ENCODE measurements at regions not wholly inside any gene's neighbourhood (a gene's known extent, or its start where the extent isn't known, plus 50 kb on each side); places are given as distances from the start of the nearest gene placed in this dataset.

GRCh38 chr2:42932271-42933151, 140.1 kb upstream of the HAAO start:
- no peak for DNase-seq (ENCODE audit: low read depth)

DNA sequence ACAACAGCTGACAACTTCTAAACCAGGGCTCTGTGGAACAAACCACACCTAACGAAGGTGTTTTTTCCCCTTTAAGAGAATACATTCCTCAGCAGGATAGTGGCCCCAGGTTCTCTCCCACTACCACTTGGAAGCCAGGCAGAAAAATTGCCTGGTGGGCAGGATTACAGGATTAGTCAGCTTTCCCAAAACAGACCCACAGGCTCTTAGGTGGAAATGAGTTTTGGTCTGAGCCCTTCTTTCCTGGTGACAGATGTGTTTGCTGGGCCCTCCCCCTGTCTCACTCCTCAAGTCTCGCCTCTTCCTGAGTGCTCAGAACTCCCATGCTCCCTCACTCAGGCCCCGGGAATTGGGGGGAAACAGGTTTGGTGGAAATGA, 139.4 kb upstream of the HAAO start:
- DNase-seq (ENCODE audit: low read depth), result no peak

GRCh38 chr2:42931146-42931817, 138.9 kb upstream of the HAAO start:
- no peak for DNase-seq (ENCODE audit: low read depth)

GRCh38 chr2:42930025-42930581, 137.7 kb upstream of the HAAO start:
- DNase-seq (ENCODE audit: low read depth), result no peak

GRCh38 chr2:42929546-42930024, 137.2 kb upstream of the HAAO start:
- DNase-seq (ENCODE audit: low read depth), result no peak

- DNase-seq (ENCODE audit: low read depth), result no peak
Measured at GRCh38 chr2:42928692-42929545, 136.5 kb upstream of the HAAO start.

DNA sequence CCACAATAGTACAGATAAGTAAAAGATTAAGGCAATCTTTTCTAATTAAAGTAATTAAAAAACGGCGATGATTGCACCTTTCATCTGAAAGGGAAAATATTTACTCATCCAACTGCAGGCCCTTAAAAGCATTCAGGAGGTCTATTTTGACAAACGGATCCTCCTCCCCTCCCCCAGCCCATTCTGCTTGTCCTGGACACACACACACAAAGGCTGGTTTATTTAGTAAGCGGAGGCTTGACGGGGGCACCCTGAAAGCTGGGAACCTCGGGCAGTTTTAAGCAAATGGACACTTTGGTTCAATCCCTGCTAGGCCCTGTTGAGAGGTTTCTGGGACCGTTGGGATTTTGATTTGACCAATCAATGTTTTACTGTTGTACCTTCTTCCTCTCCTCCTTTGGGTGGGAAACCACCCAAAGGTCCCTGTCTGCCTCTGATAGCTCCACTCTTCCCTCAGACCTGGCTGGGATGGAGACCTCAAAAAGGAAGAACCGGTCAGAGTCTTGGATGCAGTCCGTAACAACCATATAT, 135.8 kb upstream of the HAAO start:
- DNase-seq (ENCODE audit: low read depth), result no peak

DNA sequence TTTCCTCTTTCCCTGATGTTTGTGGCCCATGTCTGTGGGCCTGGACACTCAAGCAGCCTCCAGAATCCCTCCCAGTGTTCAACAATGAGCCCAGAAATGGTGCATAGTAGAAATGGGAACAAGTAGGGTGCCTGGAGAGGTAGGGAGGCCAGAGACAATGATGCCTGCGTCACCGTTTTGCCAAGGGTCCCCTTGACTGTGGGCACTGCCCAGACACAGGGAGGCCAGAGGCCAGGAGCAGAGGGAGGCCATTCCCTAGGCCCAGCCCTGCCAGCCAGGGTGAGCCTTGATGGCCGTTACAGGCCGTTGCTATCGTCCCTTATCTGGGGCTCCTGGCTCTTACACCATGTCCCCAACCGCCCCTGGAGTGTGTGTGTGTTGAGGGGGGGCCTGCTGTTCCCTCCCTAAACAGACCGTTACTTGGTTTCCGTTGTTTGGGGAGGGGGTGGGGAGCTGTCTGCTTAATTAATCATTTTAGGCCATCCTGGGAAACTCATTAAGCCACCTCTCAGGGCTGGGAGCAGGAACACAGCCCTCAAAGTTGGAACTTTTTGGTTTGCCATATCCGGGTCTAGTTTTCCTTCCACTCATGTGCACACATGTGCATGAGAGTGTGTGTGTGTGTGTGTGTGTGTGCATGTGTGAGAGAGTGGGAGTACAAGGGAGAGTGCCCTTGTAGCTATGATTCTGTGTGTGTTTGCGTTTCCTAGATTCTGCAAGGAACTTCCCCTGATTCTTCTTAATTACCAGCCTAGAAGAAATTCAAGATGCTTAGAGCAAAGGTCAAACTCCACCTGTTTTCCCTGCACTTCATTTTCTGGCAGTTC, 135.2 kb upstream of the HAAO start:
- no peak for DNase-seq (ENCODE audit: low read depth)

- DNase-seq (ENCODE audit: low read depth), result no peak
Measured at GRCh38 chr2:42926434-42927333, 134.3 kb upstream of the HAAO start.

DNA sequence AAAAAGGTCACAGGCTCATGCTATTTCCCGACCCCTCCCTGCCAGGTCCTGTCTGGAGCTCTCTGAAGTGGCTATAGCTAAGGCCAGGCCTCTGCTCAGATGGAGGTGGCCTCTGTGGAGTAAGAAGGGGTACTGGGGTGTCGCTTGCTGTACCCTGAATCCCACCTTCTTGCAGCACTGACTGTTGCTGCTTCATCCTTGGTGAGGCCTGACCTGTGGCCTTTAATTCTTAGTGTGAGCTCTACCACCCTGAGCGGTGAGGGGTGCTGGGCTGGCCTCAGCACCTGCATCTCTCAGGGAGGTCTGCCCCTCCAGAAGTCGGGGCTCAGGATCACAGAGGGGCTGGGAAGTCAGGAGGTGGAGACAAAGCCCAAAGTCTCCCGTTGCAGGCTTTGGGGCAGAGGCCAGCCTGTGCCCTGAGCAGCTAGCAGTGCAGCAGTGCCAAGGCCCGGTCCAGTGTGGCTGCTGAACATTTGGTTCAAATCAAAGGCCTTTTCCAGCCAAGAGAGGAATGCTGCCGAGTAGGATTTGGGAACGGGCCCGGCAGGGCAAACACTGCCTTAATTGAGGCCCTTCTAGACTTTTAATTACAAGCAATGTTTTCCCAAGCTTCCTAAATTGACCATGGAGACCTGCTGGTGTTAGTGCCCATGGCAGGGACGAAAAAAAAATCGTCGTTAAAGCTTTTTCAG, 133.5 kb upstream of the HAAO start:
- DNase-seq (ENCODE audit: low read depth), result no peak

DNA sequence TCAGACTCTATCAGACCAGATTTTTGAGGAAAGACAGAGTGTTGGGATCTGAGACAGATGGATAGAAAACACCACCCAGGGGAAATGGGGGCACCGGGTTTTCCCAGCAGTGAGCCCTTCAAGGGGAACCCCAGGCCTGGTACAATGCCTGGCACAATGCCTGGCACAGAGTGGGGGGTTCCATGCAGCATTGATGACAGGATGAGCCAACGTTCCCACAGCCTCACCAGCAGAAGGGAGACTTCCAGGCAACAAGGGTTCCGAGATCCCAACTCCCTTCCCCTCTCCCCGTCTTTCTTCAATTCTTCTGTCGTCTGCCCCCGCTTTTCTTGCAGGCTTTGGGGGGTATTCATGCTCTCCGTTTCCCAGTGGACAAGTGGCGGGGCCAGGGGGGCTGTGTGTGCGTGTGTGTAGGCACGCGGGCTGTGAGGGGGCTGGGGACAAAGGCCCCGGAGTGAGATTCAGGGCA, 132.1 kb upstream of the HAAO start:
- DNase-seq (ENCODE audit: low read depth), result no peak

GRCh38 chr2:42923580-42924417, 131.4 kb upstream of the HAAO start:
- DNase-seq (ENCODE audit: low read depth), result no peak

DNA sequence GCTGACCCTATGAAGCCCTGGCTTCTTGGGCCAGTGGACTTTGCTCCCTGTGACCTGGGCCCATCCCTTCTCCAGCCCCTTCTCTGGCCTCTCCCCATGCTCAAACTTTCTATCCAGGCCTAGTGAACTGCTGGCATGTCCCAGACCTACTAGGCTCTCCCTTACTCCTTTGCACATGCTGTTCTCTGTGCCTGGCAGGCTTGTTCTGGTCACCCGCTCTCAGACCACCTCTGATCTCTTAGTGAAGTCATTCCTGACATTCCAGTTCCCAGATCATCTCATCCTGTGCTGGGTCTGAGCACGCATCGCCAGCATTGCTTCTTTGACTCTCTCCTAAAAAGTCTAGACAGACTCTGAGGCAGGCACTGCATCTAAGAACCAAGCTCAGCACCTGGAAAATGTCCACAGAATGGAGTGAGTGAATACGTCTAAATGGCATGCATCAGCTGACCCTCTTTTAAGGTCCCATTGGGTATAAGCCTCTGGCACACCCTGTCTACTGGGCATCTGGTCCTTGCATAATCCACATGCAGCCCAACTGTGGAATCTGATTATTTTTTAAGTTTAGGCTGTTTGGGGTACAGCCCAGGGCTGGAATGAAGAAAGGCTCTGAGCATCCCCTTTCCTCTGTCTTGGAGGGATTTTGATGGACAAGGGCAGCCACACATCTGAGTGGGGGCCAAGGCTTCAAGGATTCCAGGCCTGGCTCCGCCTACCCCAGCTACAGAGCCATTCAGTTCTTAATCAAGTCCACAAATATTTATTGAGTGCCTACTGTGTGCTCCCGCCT, 130.6 kb upstream of the HAAO start:
- DNase-seq (ENCODE audit: low read depth), result no peak

DNA sequence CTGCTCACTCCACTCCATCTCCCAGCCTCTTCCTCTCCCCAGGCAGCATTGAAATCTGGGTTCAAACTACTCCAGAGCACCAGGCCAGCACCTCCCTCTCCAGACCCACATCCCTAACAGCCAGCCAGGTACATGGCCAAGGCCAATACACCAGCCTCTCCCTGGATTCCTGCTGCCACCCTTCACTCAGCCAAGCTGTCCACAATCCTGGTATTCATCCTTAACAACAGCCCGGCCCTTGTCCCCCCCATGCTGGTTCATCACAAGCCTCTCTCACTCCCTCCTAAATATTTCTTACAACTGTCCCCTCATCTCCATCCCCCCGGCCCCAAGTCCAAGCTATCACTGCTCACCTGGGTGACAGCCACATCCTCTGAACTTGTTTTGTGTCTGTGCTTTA, 129.9 kb upstream of the HAAO start:
- no peak for DNase-seq (ENCODE audit: low read depth)

DNA sequence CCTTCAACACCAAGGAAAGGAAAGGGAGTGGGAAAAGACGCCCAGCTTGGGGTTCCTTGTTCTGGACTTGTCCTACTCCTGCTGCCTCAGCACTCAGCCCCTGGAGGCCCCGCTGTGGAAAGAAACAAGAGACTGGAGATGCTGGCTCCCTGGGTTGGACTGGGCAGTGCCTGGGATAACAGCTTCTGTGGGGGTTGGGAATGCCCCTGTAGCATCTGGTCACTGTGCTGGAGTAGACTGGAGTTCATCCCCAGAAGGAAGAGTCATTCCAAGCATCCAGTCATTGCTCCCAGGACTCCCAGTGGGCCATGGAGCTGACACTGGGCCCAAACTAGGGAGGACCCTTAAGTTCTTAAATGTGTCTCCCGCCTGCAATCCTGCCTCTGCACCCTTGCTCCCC, 129.3 kb upstream of the HAAO start:
- DNase-seq (ENCODE audit: low read depth), result no peak

DNA sequence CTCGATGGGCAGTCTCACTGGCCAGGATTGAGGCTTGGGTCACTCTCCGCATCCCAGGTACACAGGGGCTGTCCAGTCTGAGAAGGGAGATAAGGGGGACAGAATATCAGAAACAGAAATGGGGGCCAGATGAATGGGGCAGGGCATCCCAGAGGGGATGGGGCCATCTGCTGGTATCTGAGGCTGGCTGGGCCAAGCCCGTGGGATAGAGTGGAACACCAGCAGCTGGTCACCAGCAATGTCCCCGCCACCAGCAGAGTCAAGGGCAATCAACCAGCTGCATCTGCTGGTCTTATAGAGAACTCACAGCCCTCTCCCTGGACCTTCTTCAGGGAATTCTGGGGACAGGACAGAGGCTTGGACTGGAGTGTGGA, 128.8 kb upstream of the HAAO start:
- no peak for DNase-seq (ENCODE audit: low read depth)

DNA sequence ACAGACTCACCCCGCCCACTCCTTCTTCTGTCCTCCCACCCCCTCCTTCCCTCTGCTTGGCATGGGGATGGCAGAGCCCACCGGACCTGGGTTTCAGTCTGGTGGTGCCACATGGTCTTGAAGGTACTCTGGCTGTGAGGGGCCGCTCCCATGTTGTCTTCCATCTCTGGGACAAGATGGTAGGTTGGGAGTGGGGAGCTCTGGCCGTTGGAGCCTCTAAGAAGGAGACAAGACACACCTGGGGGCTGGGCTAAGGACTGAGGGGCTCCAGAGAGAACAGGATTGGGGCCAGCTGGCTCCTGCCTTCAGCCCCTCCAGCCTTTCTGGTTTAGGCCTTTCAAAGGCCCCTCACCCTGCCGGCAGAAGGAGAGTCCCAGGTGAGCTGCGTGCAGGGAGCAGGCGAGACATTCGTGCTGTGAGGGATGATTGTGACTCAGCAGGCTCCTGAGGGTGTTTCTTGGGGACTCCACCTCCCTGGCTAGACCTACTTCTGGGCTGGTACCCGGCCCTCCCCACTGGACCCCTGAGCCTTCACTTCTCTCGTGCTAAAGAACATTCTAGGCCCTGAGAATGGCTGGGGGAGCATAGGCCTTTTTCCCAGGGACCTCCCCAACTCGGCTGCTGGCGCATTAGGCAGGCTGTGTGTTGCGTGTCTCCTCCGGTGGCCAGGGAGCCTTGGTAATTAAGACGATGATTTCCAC, 128.2 kb upstream of the HAAO start:
- no peak for DNase-seq (ENCODE audit: low read depth)

All from T follicular helper cell (primary cell).